ENCODE measurements at regions not wholly inside any gene's neighbourhood (a gene's known extent, or its start where the extent isn't known, plus 50 kb on each side); places are given as distances from the start of the nearest gene placed in this dataset.

GRCh38 chr1:194624833-194625232 lies 1438.4 kb upstream of the B3GALT2 start:
- Histone ChIP-seq H2AFZ (ENCODE audit: low read depth, low read length) (no peak overlapping the region), H3K4me1 (replicated peaks in 1 of 2; ENCODE audit: control insufficient read depth in 2 of 2, insufficient read depth in 2 of 2, low read length in 2 of 2) (no peaks in the 10 kb centered on the region), H3K36me3 (ENCODE audit: control insufficient read depth, insufficient read depth, low read length) (no peaks in the 10 kb centered on the region), H3K79me2 (ENCODE audit: control insufficient read depth, insufficient read depth, low read length) (no peaks in the 10 kb centered on the region), H3K9me3 (replicated peaks; ENCODE audit: control insufficient read depth, insufficient read depth, low read depth, low read length) (no peaks in the 10 kb centered on the region), H3K9ac (ENCODE audit: insufficient read depth in 1 of 2, low read depth in 2 of 2, low read length in 2 of 2) (no peak overlapping the region), H3K27ac (ENCODE audit: extremely low read depth, low read depth, low read length) (no peak overlapping the region), H3K9me1 (ENCODE audit: control insufficient read depth, insufficient read depth, low read length) (no peaks in the 10 kb centered on the region), H3K27me3 (ENCODE audit: control insufficient read depth in 2 of 2, insufficient read depth in 2 of 2, low read length in 2 of 2) (no peaks in the 10 kb centered on the region), H3K4me3 (no peak overlapping the region), H4K20me1 (replicated peaks; ENCODE audit: control insufficient read depth, insufficient read depth, low read length) (no peaks in the 10 kb centered on the region), H3K4me2 (ENCODE audit: insufficient read depth, low read length) (no peak overlapping the region)
- no peak for TF ChIP-seq MXI1 (IDR thresholded peaks at IDR 0.05; ENCODE audit: low read depth, low read length)
- TF ChIP-seq TAL1 (IDR thresholded peaks at IDR 0.05): no peak
- TF ChIP-seq FOXJ2 (tag; IDR thresholded peaks at IDR 0.05): no peak
- TF ChIP-seq ZNF12 (CRISPR knock-in tag; IDR thresholded peaks at IDR 0.05): no peak
- no peak for TF ChIP-seq BACH1 (tag; IDR thresholded peaks at IDR 0.05)
- TF ChIP-seq ZBED1 (IDR thresholded peaks at IDR 0.05): no peak
- no peak for TF ChIP-seq CHD7 (IDR thresholded peaks at IDR 0.05; ENCODE audit: low read depth, low read length)
- no peak for TF ChIP-seq ARID3B (CRISPR knock-in tag; IDR thresholded peaks at IDR 0.05; ENCODE audit: borderline replicate concordance)
- no peak for TF ChIP-seq NR2C2 (CRISPR knock-in tag; IDR thresholded peaks at IDR 0.05)
- no peak for TF ChIP-seq NR2C2 (tag; IDR thresholded peaks at IDR 0.05)
- no peak for TF ChIP-seq PHF8 (IDR thresholded peaks at IDR 0.05; ENCODE audit: borderline replicate concordance, low read length)
- TF ChIP-seq U2AF1 (optimal IDR thresholded peaks at IDR 0.05; ENCODE audit: low read depth, low read length): no peak
- TF ChIP-seq PTBP1 (IDR thresholded peaks at IDR 0.05; ENCODE audit: low read depth, low read length): no peak
- ATAC-seq (no peak), FAIRE-seq (no peak), DNase-seq (ENCODE audit: extremely low read depth in 1 of 4, low spot score in 3 of 4) (no peak)
- in situ Hi-C loops (cut with MboI) (no loop called here), intact Hi-C loops (cut with micrococcal nuclease) (no loop called here)
- WGBS (ENCODE audit: insufficient coverage, low coverage, missing lambda C conversion rate): 4% methylated on average over 3 of the region's 4 CpGs
- ChIA-PET CTCF (ENCODE audit: low intra/inter-chr PET ratio) (no interaction called here), POLR2A (no interaction called here)
- no TSS peak for BruUV-seq (replicated peaks)

All from K562 (cell line).